ENCODE measurements at regions not wholly inside any gene's neighbourhood (a gene's known extent, or its start where the extent isn't known, plus 50 kb on each side); places are given as distances from the start of the nearest gene placed in this dataset.
"Not testable (repeated sequence)": the region's sequence is repeated elsewhere in the genome, so short reads cannot be mapped to it uniquely, and the experiment has no call there.

DNA sequence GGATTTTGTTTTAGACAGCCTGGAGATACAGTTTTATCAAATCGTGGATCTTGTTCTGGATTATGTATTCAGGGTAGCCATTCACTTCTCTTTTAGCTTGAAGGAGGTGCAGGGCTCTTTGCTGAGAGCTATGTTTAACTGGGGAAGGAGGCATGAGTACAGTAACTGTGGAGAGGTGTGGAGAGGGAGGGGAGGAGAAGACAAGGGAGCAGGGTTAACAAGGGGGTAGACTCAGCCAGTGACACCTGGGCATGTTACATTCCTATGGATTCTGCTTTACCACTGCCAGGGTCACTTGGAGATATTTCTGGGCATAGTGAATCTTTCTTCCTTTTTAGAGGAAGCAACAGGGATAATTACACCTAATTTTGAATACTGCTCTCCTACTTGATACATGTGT is 536.0 kb downstream of the TMEM135 start:
- in situ Hi-C loops (cut with MboI; ENCODE audit: low sequenced_read_pairs), result no loop called here

DNA sequence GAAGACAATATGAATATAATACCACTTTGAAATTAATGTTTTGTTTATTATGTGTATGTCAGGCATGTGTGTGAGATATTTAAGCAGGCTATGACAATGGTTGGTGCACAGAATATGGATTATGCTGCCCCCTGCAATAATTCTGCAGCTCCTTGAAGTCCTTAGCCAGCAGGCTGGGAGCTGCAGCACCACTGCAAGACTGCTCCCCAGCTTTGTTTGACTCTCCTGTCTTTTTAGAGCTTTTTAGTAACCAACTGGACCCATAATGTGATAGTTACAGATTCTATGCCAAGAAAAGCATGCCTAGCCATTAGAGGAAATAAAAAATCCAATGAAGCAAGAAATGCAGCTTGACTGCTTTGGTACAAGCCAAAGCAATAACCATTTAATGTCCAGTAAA is 535.1 kb downstream of the TMEM135 start:
- in situ Hi-C loops (cut with MboI; ENCODE audit: low sequenced_read_pairs), result no loop called here

DNA sequence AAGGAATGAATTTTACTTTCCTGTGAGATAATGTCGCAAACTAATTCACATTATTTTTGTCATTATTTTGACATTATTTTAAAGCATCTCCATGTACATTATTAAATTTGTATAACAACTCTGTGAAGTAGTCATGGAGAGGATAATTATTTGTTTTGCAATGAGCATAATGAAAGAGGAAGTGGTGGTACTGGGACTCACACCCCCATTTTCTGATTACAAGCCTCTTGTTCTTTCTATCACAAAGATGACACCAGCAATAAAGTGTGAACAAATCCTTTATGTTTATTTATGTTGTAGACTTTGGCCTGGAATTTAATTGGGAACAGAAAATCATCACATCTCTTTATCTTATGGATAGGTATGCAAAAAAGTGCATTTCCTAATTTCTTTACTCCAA is 522.6 kb downstream of the TMEM135 start:
- in situ Hi-C loops (cut with MboI; ENCODE audit: low sequenced_read_pairs), result no loop called here

DNA sequence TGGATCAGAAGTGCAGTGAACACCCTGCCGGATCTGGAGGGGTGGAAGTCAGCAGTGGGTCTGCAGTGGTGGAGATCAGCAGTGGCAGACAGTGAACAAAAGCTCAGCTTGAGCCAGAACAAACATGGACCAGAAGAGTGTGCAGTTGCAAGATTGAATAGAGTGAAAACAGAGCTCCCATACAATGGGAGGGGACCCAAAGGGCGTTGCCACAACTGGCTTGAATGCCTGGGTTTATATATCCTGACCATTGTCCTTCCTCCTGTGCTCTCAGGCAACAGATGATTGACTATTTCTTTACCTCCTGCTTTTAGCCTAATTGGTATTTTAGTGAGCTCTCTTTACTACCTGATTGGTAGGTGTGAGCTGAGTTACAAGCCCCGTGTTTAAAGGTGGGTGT is 522.1 kb downstream of the TMEM135 start:
- in situ Hi-C loops (cut with MboI; ENCODE audit: low sequenced_read_pairs), result not testable (repeated sequence)

DNA sequence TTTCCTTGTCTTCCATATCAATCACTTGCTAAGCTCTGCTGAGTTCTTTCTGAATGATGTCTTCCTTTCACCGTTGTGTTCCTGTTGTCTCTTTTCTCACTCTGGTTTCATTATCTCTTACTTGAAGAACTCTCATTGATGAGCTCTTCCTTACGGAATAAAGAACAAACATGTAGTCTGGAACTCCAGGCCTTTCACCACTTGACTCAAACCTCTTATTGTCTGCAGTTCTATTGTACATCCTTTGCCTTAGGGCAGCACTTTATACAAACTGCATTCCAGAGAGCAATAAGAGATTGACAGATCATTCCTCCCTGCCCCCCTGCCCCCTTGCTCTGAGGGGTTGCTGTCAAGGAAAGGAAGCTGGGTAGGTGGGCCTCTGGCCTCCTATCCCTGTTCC is 517.4 kb downstream of the TMEM135 start:
- in situ Hi-C loops (cut with MboI; ENCODE audit: low sequenced_read_pairs), result no loop called here

DNA sequence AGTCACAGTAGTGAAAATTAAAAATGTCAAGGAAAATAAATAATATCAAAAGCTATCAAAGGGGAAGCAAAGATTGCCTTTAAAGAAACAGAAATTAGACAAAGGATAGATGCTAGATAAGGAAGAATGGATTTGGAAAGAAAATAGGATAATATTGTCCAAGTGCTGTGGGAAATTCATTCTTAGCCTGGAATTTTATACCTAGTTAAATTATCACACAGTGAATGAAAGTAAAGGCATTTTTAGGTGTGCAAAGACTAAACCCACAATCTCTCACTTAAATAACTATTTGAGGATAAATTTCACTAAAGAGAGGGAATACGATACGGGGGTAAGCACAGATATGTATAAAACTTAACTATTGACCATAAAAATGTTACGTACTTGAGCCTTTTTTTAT is 511.1 kb downstream of the TMEM135 start:
- in situ Hi-C loops (cut with MboI; ENCODE audit: low sequenced_read_pairs), result no loop called here

DNA sequence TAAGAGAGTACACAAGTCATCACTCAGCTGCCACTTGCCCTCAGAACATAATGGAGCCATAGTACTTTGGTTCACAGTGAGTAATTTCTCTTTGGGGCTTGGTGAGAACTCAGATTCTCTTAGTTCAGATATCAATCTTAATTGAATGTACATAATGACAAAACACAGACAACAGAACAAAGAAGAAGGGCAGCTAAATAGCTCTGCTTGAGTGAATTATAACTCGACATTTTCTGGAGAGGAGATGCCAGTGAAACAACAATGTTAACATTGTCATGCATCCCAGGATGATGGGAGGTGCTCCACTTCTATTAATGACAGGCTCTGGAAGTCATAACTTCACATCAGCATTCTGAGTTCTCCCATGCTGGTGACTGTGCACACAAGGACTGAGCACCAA is 508.1 kb downstream of the TMEM135 start:
- in situ Hi-C loops (cut with MboI; ENCODE audit: low sequenced_read_pairs), result no loop called here

DNA sequence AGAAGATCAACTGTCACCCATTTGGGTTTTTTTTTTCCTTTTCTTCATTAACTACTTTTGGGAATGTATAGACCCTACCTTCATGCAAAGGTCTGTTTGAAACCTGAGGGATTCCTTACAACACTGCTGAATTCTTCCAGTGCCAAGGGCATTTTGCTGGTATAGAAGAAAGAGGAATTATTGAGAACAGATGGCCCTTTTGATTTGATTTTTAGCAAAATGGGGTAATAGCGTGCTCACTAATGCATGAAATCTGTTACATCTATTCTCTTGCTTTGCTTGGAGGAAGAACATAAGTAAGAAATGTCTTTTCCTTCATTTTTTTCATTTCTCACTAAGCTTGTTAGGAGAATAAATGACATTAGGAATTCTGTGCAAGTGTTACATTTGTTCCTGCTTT is 501.9 kb downstream of the TMEM135 start:
- in situ Hi-C loops (cut with MboI; ENCODE audit: low sequenced_read_pairs), result no loop called here

DNA sequence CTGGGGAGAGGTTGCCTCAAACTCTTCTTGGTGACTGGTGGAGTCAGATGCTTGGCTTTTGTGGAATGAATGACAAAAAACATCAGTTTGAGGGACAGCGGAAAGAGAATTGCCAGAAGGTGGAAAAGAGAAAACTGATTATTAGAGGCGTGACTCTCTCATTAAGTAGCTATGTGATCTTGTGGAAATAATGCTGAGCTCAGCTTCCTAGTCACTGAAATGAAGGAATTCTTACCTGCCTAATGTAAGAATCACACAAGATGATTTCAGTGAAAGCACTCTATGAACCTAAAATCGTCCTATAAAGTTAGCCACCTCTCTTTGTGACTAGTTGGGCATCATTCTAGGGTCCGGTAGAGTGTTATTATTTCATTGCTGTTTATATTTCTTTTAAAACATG is 498.8 kb downstream of the TMEM135 start:
- in situ Hi-C loops (cut with MboI; ENCODE audit: low sequenced_read_pairs), result no loop called here

DNA sequence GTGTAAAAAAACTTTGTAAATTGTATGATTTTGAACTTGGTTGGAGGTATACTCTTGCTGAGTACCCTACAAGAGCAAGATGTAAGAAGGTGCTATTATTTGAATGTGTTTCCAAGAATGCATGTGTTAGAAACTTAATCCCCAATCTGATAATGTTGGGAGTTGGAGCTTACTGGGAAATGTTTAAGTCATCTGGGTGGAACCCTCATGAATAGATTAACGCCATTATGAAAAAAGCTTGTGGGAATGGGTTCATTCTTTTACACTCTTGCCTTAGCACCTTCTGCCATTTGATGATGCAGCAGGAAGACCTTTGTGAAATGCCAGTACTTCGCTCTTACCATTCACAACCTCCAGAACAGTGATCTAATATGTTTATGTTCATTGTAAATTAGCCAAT is 498.3 kb downstream of the TMEM135 start:
- in situ Hi-C loops (cut with MboI; ENCODE audit: low sequenced_read_pairs), result no loop called here

DNA sequence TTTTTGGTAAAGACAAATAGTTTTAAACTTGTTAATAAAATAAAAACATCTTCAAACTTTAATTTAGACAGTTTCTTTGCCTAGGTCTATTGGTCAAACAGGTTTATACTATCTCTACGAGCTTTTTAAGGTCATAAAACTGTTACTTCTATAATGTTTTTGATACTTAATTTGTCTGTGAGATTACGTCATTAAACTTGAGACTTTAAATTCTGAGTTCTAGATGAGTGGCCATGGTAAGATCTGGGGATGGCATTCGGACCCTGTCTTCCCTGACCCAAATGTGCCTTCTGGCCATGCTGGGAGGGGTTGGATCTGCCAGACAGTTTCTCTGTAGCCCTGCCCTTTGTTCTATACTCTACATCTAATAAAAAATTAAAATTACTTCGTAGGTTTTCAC is 497.8 kb downstream of the TMEM135 start:
- in situ Hi-C loops (cut with MboI; ENCODE audit: low sequenced_read_pairs), result no loop called here

DNA sequence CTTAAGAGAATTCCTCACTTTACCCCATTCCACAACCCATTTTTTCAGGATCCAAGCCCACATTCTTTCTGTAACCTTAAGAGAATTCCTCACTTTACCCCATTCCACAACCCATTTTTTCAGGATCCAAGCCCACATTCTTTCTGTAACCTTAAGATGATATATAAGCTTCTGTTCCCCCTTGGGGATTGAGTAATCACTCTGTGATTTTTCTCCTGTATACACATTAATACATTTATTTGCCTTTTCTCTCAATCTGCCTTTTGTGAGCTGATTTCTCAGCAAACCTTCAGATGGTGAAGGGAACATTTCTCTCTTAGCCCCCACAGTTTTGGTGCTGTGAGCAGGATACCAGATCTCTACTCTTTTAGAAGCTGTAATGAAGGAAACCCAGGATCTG is 494.1 kb downstream of the TMEM135 start:
- in situ Hi-C loops (cut with MboI; ENCODE audit: low sequenced_read_pairs), result not testable (repeated sequence)

DNA sequence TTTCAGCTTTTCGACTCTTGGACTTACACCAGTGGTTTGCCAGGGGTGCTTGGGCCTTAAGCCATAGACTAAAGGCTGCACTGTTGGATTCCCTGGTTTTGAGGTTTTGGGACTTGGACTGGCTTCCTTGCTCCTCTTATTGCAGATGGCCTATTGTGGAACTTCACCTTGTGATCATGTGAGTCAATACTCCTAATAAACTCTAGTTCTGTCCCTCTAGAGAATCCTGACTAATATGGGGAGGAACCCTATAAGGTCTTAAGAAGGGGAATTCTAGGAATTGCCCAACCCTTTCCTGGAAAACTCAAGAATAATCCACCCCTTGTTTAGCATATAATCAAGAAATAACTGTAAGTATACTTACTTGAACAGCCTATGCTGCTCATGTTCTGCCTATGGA is 491.8 kb downstream of the TMEM135 start:
- in situ Hi-C loops (cut with MboI; ENCODE audit: low sequenced_read_pairs), result no loop called here

DNA sequence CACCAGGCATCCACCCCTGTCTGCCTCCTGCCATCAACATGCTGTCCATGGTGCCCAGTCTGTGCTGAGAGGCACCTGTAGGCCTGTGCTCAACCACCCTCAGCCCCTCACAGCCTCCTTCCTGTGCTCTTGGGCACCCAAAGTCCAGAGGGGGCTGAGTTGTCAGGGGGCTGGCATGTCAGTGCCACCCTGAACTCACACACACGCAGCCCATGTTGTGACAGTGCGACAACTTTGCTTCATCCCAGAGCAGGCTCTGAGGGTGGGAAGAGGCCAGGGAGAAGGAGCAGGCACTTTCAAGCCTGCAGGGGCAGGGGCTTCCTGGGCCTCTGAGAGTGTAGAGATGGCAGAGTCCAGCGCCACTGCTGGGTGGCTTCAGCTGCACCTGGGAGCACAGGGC is 491.0 kb downstream of the TMEM135 start:
- in situ Hi-C loops (cut with MboI; ENCODE audit: low sequenced_read_pairs), result no loop called here

DNA sequence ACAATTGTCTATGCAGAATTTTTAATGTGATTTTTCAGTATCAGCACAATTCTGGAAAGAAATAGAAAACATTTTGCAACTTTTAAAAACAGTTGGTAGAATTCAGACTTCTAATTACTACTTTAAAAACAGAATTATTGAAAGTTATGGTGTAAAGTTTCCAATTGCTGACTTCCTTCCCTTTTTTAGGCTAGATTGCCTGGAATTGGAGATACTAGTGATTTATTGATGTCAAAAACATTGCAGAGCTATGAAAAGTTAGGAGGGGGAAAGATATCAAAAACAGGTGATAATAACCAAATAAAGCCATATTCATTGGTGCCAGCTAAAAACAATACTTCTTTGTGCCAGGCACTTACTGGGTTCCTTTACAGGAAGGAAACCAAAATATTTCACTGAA is 485.5 kb downstream of the TMEM135 start:
- in situ Hi-C loops (cut with MboI; ENCODE audit: low sequenced_read_pairs), result no loop called here

DNA sequence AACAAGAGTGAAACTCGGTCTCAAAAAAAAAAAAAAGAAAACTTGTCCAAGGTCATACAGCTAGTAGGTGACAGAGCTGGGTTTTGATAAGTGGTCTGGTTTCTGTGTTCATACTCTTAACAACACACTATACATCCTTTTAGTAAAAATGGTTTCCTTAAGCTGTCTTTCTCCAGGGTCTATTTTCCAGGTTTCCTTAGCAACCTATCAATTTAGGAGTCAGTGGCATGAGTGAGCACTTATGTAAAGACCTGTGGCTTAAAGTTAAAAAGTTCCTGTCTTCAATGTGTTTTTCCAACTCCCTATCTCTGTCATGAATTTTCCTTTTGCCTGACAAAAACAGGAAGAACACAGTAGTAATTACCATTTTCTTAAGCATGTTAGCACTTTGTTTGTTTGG is 480.5 kb downstream of the TMEM135 start:
- in situ Hi-C loops (cut with MboI; ENCODE audit: low sequenced_read_pairs), result no loop called here

DNA sequence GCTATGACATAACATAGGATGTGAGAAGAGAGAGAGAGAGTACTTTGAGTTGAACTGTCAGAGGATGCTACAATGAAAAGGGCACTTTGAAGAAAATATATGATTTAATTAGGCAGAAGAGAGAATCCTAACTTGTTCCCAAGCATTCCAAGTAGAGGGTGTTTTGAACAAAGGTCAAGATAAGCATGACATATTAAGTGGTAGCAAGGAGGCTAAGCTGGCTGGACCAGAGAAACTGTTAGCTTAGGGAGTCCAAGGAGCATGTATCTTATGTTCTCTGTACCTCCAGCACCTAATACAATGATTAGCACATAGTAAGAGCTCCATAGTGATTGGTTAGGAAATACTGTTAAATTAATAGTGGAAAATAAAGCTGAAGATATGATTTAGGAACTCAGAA is 479.6 kb downstream of the TMEM135 start:
- in situ Hi-C loops (cut with MboI; ENCODE audit: low sequenced_read_pairs), result no loop called here

DNA sequence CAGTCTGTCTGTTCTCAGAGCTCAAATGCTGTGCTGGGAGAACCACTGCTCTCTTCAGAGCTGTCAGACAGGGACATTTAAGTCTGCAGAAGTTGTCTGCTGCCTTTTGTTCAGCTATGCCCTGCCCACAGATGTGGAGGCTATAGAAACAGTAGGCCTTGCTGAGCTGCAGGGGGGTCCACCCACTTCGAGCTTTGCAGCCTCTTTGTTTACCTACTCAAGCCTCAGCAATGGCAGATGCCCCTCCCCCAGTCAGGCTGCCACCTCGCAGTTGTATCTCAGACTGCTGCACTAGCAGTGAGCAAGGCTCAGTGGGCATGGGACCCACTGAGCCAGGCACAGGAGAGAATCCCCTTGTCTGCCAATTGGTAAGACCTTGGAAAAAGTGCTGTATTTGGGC is 470.0 kb downstream of the TMEM135 start:
- in situ Hi-C loops (cut with MboI; ENCODE audit: low sequenced_read_pairs), result not testable (repeated sequence)

DNA sequence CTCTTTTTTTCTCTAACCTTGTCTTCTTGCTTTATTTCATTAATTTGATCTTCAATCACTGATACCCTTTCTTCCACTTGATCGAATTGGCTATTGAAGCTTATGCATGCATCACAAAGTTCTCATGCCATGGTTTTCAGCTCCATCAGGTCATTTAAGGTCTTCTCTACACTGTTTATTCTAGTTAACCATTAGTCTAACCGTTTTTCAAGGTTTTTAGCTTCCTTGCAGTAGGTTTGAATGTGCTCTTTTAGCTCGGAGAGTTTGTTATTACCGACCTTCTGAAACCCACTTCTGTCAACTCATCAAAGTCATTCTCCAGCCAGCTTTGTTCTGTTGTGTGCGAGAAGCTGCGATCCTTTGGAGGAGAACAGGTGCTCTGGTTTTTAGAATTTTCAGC is 469.2 kb downstream of the TMEM135 start:
- in situ Hi-C loops (cut with MboI; ENCODE audit: low sequenced_read_pairs), result not testable (repeated sequence)

DNA sequence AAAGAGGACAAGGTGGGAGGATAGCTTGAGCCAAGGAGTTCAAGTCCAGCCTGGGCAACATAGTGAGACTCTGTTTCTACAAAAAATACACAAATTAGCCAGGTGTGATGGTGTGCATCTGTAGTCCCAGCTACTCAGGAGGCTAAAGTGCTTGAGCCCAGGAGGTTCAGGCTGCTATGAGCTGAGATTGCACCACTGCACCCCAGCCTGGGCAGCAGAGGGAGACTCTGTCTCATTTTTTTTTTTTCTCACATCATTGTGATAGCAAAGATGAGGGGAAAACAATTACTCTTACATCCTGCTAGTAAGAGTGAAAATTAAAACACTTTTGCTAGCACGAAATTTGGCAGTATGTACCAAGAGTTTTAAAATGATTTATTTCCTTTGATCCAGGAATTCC is 463.7 kb downstream of the TMEM135 start:
- in situ Hi-C loops (cut with MboI; ENCODE audit: low sequenced_read_pairs), result no loop called here

DNA sequence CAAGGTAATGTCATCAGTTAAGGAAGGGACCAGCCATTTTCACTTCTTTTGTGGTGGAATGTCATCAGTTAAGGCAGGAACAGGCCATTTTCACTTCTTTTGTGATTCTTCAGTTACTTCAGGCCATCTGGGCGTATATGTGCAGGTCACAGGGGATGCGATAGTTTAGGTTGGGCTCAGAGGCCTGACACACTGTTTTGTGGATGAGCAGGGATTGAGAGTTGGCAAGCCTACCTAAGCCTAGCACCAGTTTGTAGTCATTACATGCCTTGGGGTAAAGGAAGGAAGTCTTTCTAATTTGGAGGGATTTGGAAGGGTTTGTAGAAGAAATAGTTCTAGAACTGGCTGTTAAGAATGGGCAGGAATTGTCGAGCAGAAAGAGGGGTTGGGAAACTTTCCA is 457.2 kb downstream of the TMEM135 start:
- in situ Hi-C loops (cut with MboI; ENCODE audit: low sequenced_read_pairs), result not testable (repeated sequence)

DNA sequence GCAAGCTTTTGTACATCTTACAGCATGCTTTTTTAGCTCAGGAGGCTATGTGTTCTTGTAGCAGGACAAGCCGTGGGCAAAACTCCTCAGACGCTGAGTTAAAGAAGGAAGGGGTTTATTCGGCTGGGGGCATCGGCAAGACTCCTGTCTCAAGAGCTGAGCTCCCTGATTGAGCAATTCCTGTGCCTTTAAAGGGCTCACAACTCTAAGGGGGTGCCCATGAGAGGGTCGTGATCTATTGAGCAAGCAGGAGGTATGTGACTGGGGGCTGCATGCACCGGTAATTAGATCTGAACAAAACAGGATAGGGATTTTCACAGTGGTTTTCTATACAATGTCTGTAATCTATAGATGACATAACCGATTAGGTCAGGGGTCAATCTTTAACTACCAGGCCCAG is 456.3 kb downstream of the TMEM135 start:
- in situ Hi-C loops (cut with MboI; ENCODE audit: low sequenced_read_pairs), result not testable (repeated sequence)

DNA sequence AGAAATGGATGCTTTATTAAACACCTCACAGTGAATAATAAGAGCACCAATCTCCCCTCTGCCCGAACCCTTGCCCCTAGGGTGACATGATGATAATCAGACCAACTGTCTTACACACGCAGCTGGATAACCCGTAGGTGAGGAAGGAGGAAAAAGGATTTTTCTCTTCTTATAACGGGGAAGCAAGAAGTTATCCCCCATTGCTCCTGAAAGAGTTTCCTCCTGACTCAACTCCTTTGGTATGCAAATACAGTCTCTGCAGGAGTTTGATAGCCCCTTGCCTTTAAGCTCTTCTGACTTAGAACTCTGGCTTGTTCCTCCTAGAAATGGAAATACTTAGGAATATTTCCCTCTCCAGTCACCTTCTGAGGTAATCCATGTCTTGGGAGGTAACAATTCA is 455.8 kb downstream of the TMEM135 start:
- in situ Hi-C loops (cut with MboI; ENCODE audit: low sequenced_read_pairs), result no loop called here

DNA sequence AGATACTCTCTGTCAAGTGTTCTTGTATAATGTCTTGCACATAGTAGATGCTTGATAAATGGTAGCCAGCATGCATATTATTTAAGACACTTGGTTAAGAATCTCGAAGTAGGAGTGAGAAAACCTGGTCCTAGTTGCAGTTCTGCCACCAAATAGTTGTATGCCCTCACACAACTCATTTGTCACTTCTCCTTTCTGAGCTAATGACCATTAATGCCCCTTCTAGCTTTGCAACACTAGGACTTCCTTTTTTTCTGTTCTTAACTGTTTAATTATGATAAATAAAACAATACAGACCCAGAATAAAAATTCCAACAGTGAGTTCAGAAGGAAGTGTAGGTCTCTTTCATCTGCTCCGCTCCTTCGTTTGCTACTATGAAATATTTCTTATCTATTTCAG is 453.6 kb downstream of the TMEM135 start:
- in situ Hi-C loops (cut with MboI; ENCODE audit: low sequenced_read_pairs), result no loop called here

Measured in HL-60/S4 (cell line).